8988T (cell line): ENCODE measurements at regions not wholly inside any gene's neighbourhood (a gene's known extent, or its start where the extent isn't known, plus 50 kb on each side); places are given as distances from the start of the nearest gene placed in this dataset.

Experiments used
- DNase-seq: peaks from one replicate; pipeline ENCODE4 v3.0.0; 2011

DNA sequence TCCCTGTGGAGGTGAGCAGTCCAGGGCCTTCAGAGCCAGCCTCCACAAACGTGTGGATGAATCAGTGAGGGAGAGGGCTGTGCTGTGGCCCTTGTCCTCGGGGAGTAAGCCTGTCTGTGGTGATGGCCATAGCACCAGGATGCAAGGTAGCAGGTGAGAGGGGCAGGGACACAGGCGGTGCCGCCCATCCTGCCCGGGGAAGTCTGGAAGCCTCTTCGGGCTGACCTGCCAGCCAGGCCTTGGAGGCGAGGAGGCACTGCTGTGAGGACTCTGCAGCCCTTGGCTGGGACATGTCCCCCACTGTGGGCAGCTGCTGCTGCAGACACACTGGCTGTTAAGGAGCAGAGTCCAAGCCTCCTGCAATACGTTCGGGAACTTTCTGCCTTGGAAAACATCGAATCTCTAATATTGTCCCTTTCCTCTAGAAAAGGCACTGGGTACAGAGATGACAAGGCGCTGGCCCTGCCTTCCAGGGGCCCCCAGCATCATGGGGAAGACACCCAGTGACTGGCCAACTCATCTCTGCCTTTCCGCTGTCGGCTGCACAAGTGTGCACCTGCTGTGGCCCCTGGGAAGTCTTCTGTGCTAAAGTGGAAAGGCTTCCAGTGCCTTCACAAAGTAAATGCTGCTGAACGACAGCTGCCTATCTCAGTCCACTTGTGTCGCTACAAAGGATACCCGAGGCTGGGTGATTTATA lies 101.4 kb downstream of the ADRA2C start:
- peak; percentile 18 for DNase-seq

DNA sequence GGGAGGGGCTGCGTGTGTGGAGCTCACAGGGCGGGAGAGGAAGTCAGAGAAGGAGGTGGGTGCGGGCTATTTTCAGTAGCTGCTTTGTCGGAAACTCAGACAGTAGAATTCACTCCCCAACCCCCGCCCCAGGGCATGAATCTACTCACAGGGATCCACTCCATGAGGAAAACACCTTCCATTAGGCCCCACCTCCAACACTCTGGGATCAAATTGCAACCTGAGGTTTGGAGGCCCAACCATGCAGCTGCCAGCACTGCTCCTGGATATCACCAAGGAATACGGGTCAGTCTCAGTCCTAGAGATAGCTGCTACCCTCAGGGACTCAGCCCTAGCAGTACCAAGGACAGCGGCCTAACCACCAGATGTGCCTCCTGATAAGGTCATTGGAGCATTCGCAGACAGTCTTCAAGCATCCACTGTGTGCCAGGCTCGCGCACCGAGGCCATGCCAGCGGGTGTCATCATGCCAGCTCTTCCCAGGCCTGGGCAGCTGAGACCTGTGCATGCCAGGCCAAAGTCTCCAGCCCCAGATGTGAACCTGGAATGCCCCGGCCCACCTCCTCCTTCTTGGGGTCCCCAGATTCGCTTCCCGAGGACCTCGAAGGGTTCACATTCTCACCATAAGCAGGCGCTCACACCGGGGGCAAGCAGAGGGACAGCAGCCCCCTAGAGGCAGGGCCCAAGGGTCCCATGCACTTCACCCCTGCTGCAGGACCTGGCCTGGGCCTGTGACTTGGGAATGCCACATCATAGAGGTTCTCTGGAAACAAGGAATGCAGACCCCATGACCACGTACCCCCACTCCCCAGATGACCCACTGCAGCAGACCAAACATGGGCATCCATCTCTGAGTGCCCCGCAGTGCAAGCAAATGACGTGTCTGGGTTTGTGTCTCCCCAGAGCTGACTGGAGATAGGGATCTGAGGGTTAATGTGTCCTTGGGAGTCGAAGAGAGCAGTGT lies 102.3 kb downstream of the ADRA2C start:
- peak; percentile 40 for DNase-seq

DNA sequence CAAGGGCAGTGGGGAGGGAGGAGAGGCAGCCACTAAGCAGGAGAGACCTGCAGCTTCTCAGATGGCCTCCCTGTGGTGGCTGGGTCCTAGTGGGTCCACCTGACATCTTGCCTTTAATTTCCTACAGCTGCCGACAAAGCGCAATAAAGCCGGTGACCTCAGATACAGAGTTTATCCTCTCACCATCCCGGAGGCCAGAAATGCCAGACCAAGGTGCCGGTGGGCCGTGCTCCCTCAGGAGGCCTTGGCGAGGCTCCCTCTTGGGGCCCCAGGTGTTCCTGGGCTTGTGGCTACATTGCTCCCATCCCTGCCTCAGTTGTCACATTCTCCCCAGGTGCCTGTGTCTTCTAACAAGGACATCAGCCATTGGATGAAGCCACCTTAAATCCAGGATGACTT lies 103.0 kb downstream of the ADRA2C start:
- DNase-seq, result no peak

DNA sequence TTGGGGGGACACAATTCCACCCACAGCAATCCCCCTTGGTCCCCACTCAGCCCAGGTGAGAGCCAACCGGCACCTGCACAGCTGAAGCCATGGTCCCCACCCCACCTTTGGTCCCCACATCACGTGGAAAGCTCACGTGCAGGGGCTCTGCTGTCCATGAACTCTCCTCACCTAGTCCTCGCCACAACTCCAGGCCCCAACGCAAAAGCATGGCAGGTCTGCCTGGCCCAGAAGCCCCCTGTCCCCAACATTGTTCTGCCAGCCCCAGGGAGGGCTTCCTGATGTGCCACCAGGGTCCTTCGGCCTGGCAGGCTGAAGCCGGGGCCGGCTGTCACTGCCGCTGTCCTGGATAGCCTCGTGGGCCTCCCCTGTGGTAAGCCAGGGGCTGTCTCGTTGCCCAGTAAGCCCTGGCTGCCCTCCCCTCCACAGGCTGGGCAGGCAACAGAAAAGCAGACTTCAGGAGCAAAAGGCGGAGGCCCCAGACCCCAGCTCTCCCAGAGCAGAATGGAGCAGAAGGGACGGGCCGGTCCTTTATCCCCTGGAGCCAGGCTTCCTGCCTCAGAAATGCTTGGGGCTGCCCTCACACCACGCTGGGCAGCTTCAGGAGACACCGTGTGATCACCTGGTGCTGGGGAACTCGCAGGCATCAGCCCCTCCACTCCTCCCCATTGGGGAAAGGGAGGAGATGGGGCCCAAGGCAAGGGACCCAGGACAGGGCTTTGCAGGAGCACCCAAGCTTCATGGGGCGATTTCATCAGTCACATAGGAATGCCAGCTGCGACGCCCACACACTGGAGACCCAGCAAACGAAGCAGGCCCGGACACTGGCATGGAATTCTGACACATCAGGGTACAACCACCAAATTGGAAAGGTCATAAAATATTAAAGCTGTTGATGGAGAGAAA lies 103.7 kb downstream of the ADRA2C start:
- peak; percentile 37 for DNase-seq

GRCh38 chr4:3870567-3870962 lies 104.4 kb downstream of the ADRA2C start:
- DNase-seq, result no peak

- peak; percentile 28 for DNase-seq
Measured at GRCh38 chr4:3871181-3871852, 105.1 kb downstream of the ADRA2C start.

GRCh38 chr4:3871881-3872833 lies 106.0 kb downstream of the ADRA2C start:
- DNase-seq, result no peak

GRCh38 chr4:3872834-3873313 lies 106.7 kb downstream of the ADRA2C start:
- DNase-seq, result no peak

DNA sequence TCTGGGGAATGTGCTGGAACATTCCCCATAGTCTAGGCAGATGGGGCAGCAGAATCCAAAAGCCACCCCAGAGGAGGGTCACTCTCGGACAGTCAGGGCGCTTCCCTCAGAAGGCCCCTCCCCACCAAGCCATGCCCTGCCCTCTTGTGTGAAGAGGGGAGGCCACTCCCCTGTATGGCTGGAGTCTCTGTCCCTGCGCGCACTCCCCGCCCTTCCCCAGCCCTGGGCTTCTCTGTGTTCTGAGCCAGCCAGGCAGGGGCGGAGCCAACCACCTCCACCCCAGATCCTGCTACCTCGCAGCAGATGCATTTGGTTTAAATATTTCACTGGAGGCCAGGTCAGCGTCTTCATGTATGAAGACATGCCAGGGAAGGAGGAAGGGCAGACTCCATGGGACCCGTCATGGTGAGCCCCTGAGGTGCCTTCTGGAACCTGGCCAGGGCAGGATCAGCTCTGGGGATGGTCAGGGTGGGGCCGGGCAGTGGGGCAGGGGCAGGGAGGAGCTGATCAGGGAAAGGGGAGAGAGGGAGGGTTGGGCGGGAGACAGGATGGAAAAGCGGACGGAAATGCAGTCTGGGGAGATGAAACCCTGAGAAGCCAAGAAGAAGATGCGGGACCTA lies 107.3 kb downstream of the ADRA2C start:
- DNase-seq, result no peak

- peak; percentile 13 for DNase-seq
Measured at GRCh38 chr4:3874028-3874415, 107.8 kb downstream of the ADRA2C start.

DNA sequence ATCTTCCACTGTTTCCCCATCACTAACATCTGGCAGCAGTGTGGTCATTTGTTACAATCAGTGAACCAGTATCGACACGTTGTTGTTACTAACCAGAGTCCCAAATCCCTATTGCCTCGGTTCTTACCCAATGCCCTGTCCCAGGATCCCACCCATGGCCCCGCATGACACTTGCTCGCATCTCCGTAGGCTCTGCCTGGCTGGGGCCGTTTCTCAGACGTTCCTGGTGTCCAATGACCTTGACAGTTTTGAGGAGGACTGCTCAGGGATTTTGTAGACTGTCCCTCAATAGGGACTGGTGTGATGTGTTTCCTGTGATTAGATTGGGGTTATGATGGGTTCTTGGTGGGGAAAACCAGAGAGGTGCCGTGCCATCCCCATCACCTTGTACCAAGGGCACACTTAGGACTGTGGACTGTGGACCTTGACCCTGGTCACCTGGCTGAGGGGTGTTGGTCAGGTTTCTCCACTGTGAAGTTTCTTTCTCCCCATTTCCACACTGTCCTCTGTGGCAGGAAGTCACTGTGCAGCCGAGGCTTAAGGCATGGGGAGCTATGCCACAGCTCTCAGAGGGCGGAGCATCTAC lies 108.4 kb downstream of the ADRA2C start:
- peak; percentile 2 for DNase-seq

DNA sequence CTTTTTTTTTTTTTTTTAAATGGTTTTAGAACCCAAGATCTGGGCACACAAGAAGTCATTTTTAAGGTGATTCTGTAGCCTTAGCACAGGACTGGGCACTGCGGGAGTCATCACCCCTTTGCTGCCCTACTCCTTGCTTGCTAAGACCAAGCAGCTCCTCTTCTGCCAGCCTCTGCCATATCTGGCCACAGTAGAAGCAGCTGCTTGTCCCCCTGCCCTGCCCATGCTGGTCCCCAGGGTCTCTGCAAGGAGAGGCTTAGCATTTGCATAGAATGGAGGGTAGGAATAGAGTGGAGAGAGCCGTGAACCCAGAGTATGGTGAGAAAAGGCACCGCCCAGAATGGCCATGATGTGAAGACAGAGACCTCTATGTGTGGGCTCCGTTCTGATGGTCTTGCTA lies 109.3 kb downstream of the ADRA2C start:
- DNase-seq, result no peak

DNA sequence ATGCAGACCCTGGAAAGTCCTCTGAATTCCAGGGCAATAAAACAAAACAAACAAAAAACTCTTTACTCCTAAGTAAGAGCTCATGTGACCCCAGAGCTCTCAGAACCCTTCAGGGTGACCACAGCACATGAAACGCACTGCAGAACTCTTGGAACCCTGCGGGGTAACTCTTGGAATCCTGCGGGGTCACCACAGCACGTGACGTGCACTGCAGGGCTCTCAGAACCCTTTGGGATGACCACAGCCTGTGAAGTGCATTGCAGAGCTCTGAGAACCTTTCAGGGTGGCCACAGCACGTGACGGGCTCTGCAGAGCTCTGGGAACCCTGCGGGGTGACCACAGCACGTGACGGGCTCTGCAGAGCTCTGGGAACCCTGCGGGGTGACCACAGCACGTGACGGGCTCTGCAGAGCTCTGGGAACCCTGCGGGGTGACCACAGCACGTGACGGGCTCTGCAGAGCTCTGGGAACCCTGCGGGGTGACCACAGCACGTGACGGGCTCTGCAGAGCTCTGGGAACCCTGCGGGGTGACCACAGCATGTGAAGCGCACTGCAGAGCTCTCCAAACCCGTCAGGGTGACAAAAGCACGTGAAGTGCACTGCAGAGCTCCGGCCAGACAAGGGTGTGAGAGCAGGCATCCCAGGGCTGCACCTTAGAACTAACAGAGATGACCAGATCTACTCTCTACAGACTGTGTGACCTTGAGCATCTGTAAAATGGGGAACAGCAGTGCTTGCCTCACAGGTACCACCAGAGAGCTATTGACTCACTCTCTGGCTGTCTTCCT lies 110.1 kb downstream of the ADRA2C start:
- DNase-seq, result peak; percentile 3

- no peak for DNase-seq
Measured at GRCh38 chr4:3877236-3877635, 111.1 kb downstream of the ADRA2C start.

DNA sequence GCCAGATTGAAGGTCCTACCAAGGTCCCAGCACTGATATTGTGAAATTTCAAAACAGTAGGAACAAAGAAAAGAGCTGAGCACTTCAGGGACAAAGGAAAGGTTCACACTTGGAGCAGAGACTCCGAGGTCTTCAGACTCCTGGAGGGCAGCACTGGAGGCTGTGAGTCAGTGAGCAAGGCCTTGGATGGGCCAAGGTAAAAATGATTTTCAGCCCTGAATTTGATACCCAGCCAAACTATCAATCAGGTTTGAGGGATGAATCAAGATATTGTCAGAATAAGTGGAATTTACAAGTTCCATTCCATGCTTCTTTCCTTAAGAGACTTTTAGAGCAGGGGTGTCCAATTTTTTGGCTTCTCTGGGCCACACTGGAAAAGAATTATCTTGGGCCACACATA lies 111.7 kb downstream of the ADRA2C start:
- no peak for DNase-seq

- peak; percentile 8 for DNase-seq
Measured at GRCh38 chr4:3878678-3879077, 112.5 kb downstream of the ADRA2C start.

DNA sequence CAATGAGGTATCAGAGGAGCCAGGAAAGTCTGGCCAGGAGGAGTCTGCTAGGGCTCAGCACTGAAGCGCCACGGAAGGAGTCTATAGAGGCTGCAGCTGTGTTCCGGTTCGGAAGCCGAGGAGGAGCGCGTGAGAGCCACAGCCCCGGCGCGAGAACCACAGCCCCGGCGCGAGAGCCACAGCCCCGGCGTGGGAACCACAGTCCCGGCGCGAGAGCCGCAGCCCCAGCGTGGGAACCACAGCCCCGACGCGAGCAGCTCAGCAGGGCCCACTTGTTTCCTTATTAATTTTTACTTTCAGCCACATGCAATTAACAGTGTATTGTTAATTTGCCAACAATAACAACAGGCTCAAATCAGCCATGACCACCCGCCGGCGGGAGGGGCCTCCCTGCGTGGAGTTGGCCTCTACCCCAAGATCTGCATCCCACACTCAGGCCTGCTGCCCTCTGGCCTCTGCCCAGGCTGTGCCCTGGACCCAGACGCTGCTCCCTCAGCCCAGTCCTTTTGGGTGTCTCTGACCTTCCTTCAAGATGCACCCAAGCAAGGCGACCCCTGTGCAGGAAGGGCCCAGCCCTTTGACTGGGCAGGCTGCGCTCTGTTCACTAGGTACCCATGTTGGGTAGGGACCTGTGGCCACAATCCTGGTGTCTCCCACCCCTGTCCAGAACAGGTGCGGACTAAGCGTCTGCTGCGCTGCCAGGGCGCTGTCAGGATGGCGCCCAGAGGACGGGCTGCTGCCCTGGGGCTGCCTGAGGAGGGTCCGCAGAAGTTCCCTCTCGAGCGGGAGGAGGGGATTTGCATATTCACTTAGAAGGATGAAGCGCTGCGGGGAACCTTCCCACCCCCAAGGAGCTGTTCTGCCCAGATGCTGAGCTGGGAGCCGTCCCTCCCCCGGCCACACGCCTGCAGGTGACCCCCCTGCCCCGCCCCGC lies 113.8 kb downstream of the ADRA2C start:
- DNase-seq, result no peak

GRCh38 chr4:3880615-3881120 lies 114.5 kb downstream of the ADRA2C start:
- DNase-seq, result peak; percentile 86
